A549 (cell line): ENCODE measurements at regions not wholly inside any gene's neighbourhood (a gene's known extent, or its start where the extent isn't known, plus 50 kb on each side); places are given as distances from the start of the nearest gene placed in this dataset.

ENCODE experiments used
- ATAC-seq, 2 experiments: fragments of 200-7000 bp in 1 of 2; fragments of >200 bp in 1 of 2; cut with Nextera tagmentation in 1 of 2; cut with Tn5 transposase in 1 of 2; 3 replicates each; pipeline versions ENCODE4 v1.8.0 to v1.9.1; 2018 to 2020; ENCODE audit warnings: mild to moderate bottlenecking in 1 of 2, moderate library complexity in 1 of 2
- CTCF ChIA-PET: fragments of 300-600 bp; sonication (Branson Sonifier 250); formaldehyde crosslinking; extraction: SDS; loops from one replicate; lab custom pipeline; 2021; ENCODE audit warnings: antibody characterized with exemption, inconsistent platforms; lab: Yijun Ruan, JAX
- POLR2A ChIA-PET: fragments of 350-600 bp; formaldehyde crosslinking; extraction: SDS; loops from one replicate; lab custom pipeline; 2021; ENCODE audit warnings: antibody characterized with exemption, inconsistent platforms; lab: Yijun Ruan, JAX
- DNase-seq, 2 experiments: peaks; one replicate each; pipeline versions ENCODE4 v3.0.0 to v3.0.0-alpha.2; 2011 to 2016; ENCODE audit warnings: low read depth in 1 of 2, low spot score in 1 of 2
- FAIRE-seq: peaks from 2 replicates; lab custom pipeline; 2011; peaks lifted over from hg19 to GRCh38; lab: Jason Lieb, UNC
- H3K27ac ChIP-seq, 2 experiments: fragments of >200 bp; sonication (Bioruptor Twin); formaldehyde crosslinking; 3 replicates each; pipeline ENCODE4 v1.5.1; 2016 to 2017
- H3K4me1 ChIP-seq: fragments of >200 bp; sonication (Bioruptor Twin); formaldehyde crosslinking; 3 replicates; pipeline ENCODE4 v1.6.1; 2016
- H3K4me2 ChIP-seq: fragments of >200 bp; sonication (Bioruptor Twin); formaldehyde crosslinking; 3 replicates; pipeline ENCODE4 v1.6.1; 2016
- H3K4me3 ChIP-seq: fragments of >200 bp; sonication (Bioruptor Twin); formaldehyde crosslinking; 3 replicates; pipeline ENCODE4 v1.5.1; 2016
- H3K9me3 ChIP-seq: fragments of >200 bp; sonication (Bioruptor Twin); formaldehyde crosslinking; 3 replicates; pipeline ENCODE4 v1.6.1; 2016
- ATOH8 ChIP-seq: fragments of 250-450 bp; sonication (Bioruptor Pico); IDR thresholded peaks from 2 replicates; pipeline ENCODE4 v1.5.0; 2020; ENCODE audit warnings: low read depth, mild to moderate bottlenecking, moderate library complexity
- BCL3 ChIP-seq: fragments of >200 bp; sonication (Bioruptor Twin); formaldehyde crosslinking; IDR thresholded peaks from 3 replicates; pipeline ENCODE4 v1.6.1; 2016
- BHLHE40 ChIP-seq: IDR thresholded peaks from 2 replicates; pipeline ENCODE4 v1.6.1; 2012; ENCODE audit warnings: low read depth, low read length, inconsistent platforms
- CHD4 ChIP-seq: fragments of 200-600 bp; sonication (generic); IDR thresholded peaks from 2 replicates; pipeline ENCODE4 v1.6.1; 2016; ENCODE audit warnings: antibody characterized with exemption, mild to moderate bottlenecking, borderline replicate concordance
- E2F6 ChIP-seq: IDR thresholded peaks from 2 replicates; pipeline ENCODE4 v1.6.1; 2012; ENCODE audit warnings: low read depth, borderline replicate concordance
- HDAC2 ChIP-seq: fragments of 200-600 bp; sonication (generic); IDR thresholded peaks from 2 replicates; pipeline ENCODE4 v1.6.1; 2016
- HES2 ChIP-seq: fragments of >200 bp; sonication (Bioruptor Twin); formaldehyde crosslinking; IDR thresholded peaks from 2 replicates; pipeline ENCODE4 v1.6.1; 2016
- HEYL ChIP-seq: fragments of 250-450 bp; sonication (Bioruptor Pico); IDR thresholded peaks from 2 replicates; pipeline ENCODE4 v1.8.0; 2021; ENCODE audit warnings: mild to moderate bottlenecking, moderate library complexity
- JUN ChIP-seq, 2 experiments: fragments of >200 bp; sonication (Bioruptor Twin); formaldehyde crosslinking; IDR thresholded peaks; 2 replicates in 1 of 2; 3 replicates in 1 of 2; pipeline ENCODE4 v1.6.1; 2016 to 2017
- KDM1A ChIP-seq: fragments of 200-600 bp; sonication (generic); IDR thresholded peaks from 2 replicates; pipeline ENCODE4 v1.6.1; 2016; ENCODE audit warnings: low read depth, mild to moderate bottlenecking
- KDM5A ChIP-seq: fragments of 200-600 bp; sonication (generic); IDR thresholded peaks from 2 replicates; pipeline ENCODE4 v1.6.1; 2016; ENCODE audit warnings: antibody characterized with exemption, mild to moderate bottlenecking
- NPAS2 ChIP-seq: fragments of 250-450 bp; sonication (Bioruptor Pico); IDR thresholded peaks from 2 replicates; pipeline ENCODE4 v1.8.0; 2022; ENCODE audit warnings: mild to moderate bottlenecking, moderate library complexity, borderline replicate concordance
- PHF8 ChIP-seq: fragments of 200-600 bp; sonication (generic); IDR thresholded peaks from 2 replicates; pipeline ENCODE4 v1.6.1; 2016; ENCODE audit warnings: low read depth, mild to moderate bottlenecking, antibody characterized with exemption, moderate library complexity, borderline replicate concordance
- POLR2AphosphoS2 ChIP-seq: conservative IDR thresholded peaks from 2 replicates; pipeline ENCODE4 v1.6.1; 2012; ENCODE audit warnings: low read length, improper control_type of control experiment, inconsistent platforms
- RARB ChIP-seq: fragments of 250-450 bp; sonication (Bioruptor Pico); IDR thresholded peaks from 2 replicates; pipeline ENCODE4 v1.8.0; 2021; ENCODE audit warnings: mild to moderate bottlenecking, moderate library complexity
- RCOR1 ChIP-seq: fragments of 150-350 bp; IDR thresholded peaks from 2 replicates; pipeline ENCODE4 v1.6.1; 2014; ENCODE audit warnings: antibody characterized with exemption, low read length, low read depth
- REST ChIP-seq: fragments of 200-600 bp; sonication (generic); IDR thresholded peaks from 2 replicates; pipeline ENCODE4 v1.6.1; 2016; ENCODE audit warnings: antibody characterized with exemption, mild to moderate bottlenecking, moderate library complexity
- RNF2 ChIP-seq: fragments of 200-600 bp; sonication (generic); IDR thresholded peaks from 2 replicates; pipeline ENCODE4 v1.6.1; 2016; ENCODE audit warnings: low read depth, mild to moderate bottlenecking, antibody characterized with exemption, moderate library complexity, borderline replicate concordance
- SMC3 ChIP-seq: fragments of >200 bp; sonication (Bioruptor Twin); formaldehyde crosslinking; IDR thresholded peaks from 3 replicates; pipeline ENCODE4 v1.6.1; 2018; ENCODE audit warnings: inconsistent platforms
- SREBF2 ChIP-seq: fragments of 450-650 bp; IDR thresholded peaks from 2 replicates; pipeline ENCODE4 v1.6.1; 2014; ENCODE audit warnings: mild to moderate bottlenecking, moderate library complexity
- TFCP2L1 ChIP-seq: fragments of 250-450 bp; sonication (Bioruptor Pico); IDR thresholded peaks from 2 replicates; pipeline ENCODE4 v1.5.0; 2021; ENCODE audit warnings: mild to moderate bottlenecking
- USF2 ChIP-seq: fragments of 450-650 bp; IDR thresholded peaks from 2 replicates; pipeline ENCODE4 v1.6.1; 2014; ENCODE audit warnings: antibody characterized with exemption
- ZSCAN20 ChIP-seq: fragments of 250-450 bp; sonication (Bioruptor Pico); IDR thresholded peaks from 2 replicates; pipeline ENCODE4 v1.8.0; 2022; ENCODE audit warnings: mild to moderate bottlenecking, moderate library complexity
- WGBS: methylation state at CpG from one replicate; pipeline ENCODE4 v1.1.6; 2017; ENCODE audit errors: missing lambda C conversion rate; 5-methylcytosine and 5-hydroxymethylcytosine counted together

GRCh38 chrX:69321006-69321655, 155.9 kb upstream of the PJA1 start:
- Histone ChIP-seq H3K9me3 (no peaks in the 10 kb centered on the region), H3K27ac (no peak overlapping the region), H3K4me3 (no peak overlapping the region), H3K4me2 (no peak overlapping the region), H3K4me1 (no peaks in the 10 kb centered on the region)
- FAIRE-seq (no peak), DNase-seq (no peak), ATAC-seq (no peak)
- WGBS: 6% methylated on average over 5 of the region's 5 CpGs
- CTCF ChIA-PET: no interaction called here
- TF ChIP-seq E2F6 (no peak), POLR2AphosphoS2 (no peak), CHD4 (no peak), SMC3 (no peak)
- TF ChIP-seq, all 56 proteins: peak for 0
- POLR2A ChIA-PET: no interaction called here

GRCh38 chrX:69320116-69320515, 154.9 kb upstream of the PJA1 start:
- FAIRE-seq (no peak), DNase-seq (no peak), ATAC-seq (no peak)
- 0% methylated on average over 1 of the region's 1 CpG for WGBS
- Histone ChIP-seq H3K4me3 (no peak overlapping the region), H3K4me2 (no peak overlapping the region), H3K27ac (no peak overlapping the region), H3K4me1 (no peaks in the 10 kb centered on the region), H3K9me3 (no peaks in the 10 kb centered on the region)
- POLR2A ChIA-PET: no interaction called here
- TF ChIP-seq RNF2 (no peak), BHLHE40 (no peak), REST (no peak), PHF8 (no peak), RARB (CRISPR knock-in tag) (no peak), NPAS2 (no peak)
- CTCF ChIA-PET: no interaction called here

GRCh38 chrX:69319376-69319775, 154.1 kb upstream of the PJA1 start:
- Histone ChIP-seq H3K4me3 (no peak overlapping the region), H3K27ac (no peak overlapping the region), H3K4me2 (no peak overlapping the region), H3K4me1 (no peaks in the 10 kb centered on the region), H3K9me3 (no peaks in the 10 kb centered on the region)
- CTCF ChIA-PET: no interaction called here
- DNase-seq (no peak), FAIRE-seq (no peak), ATAC-seq (no peak)
- POLR2A ChIA-PET: no interaction called here
- no peak for TF ChIP-seq HES2
- WGBS: 65% methylated on average over 7 of the region's 7 CpGs

- CTCF ChIA-PET: no interaction called here
- no peak overlapping the region for H3K4me3 ChIP-seq
- ATAC-seq: no peak
- H3K27ac ChIP-seq: no peak overlapping the region
- WGBS: 71% methylated on average over 5 of the region's 5 CpGs
- H3K4me1 ChIP-seq: no peaks in the 10 kb centered on the region
- DNase-seq: no peak
- H3K9me3 ChIP-seq: no peaks in the 10 kb centered on the region
- FAIRE-seq: no peak
- POLR2A ChIA-PET: no interaction called here
- no peak overlapping the region for H3K4me2 ChIP-seq
- no peak for TF ChIP-seq SREBF2
- TF ChIP-seq KDM5A: no peak
- TF ChIP-seq RCOR1: no peak
- TF ChIP-seq BCL3: no peak
- TF ChIP-seq HDAC2: no peak
- TF ChIP-seq ATOH8 (CRISPR knock-in tag): no peak
- TF ChIP-seq ZSCAN20 (CRISPR knock-in tag): no peak
- TF ChIP-seq HEYL (CRISPR knock-in tag): no peak
- TF ChIP-seq KDM1A: no peak
- no peak for TF ChIP-seq TFCP2L1
- TF ChIP-seq USF2: no peak
- TF ChIP-seq JUN (IDR thresholded peaks at IDR 0.05): no peak
Measured at GRCh38 chrX:69318651-69319340, 153.5 kb upstream of the PJA1 start.
